Renal pelvis (tissue), 1 donor: ENCODE measurements at regions not wholly inside any gene's neighbourhood (a gene's known extent, or its start where the extent isn't known, plus 50 kb on each side); places are given as distances from the start of the nearest gene placed in this dataset.
"Not testable (repeated sequence)": the region's sequence is repeated elsewhere in the genome, so short reads cannot be mapped to it uniquely, and the experiment has no call there.

Source experiments
- DNase-seq: peaks from one replicate; pipeline ENCODE4 v3.0.0-alpha.2; 2013

- DNase-seq = not testable (repeated sequence)
These were observed 150.6 kb upstream of the ANKRD20A1 start for GRCh38 chr9:67708109-67708508.

- DNase-seq = not testable (repeated sequence)
These were observed 147.3 kb upstream of the ANKRD20A1 start for GRCh38 chr9:67711429-67711828.

DNA sequence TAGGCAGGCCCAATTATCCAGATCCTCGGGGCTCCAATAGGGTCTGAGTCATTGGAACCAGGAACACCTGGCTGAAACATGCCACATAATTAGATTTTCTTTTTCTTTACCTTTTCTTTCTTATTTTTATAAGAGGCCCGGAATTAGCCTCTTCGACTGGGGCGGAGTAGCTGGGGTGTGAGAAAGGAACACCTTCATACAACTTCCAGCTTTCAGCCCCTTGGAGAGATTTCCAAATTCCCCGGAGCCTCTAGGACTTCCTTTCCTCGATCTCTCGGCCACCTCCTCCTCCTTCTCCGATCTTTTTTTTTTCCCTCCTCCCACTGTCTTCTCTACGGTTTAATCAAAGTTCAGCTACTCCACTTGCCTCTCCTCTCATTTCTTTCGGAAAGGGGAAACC is 146.8 kb upstream of the ANKRD20A1 start:
- DNase-seq = peak; percentile 4

DNA sequence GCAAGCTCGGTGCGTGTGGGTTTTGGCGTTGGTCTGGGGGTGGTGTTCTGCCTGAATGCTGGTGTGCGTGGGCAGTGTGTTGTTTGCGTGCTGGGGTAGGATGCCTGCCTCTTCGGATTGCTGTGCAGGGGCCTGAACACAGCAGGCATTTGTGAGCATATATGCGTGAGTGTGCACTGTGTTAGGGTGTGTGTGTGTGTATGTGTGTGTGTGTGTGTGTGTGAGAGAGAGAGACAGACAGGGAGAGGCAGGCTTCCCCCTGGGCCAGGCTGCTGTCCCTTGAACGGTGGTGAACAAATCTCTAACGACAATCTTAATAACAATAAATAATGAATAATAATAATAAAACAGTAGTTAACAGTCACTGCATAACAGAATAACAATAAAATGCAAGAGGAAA is 145.8 kb upstream of the ANKRD20A1 start:
- DNase-seq = not testable (repeated sequence)

GRCh38 chr9:67717830-67718388 is 140.8 kb upstream of the ANKRD20A1 start:
- DNase-seq = not testable (repeated sequence)

DNA sequence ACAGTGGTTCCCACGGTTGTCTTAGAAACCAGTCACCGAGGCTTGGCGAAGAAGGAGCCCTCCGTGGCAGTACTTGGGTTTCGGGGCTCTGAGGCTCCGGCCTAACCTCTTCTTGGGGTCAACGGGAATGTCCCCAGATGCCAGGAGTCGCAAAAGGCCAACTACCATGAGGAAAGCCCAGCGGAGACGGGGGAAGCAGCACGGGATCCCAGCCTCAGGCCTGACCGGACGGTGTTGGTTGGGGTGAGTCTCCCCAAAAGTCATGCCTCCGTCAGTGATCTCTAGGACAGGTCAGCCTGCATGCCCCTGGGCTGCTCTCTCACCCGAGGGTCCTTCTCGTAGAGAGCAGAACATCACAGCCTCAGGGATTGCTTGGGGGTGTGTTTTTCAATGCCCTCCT is 138.2 kb upstream of the ANKRD20A1 start:
- not testable (repeated sequence) for DNase-seq

GRCh38 chr9:67722460-67723090 is 136.2 kb upstream of the ANKRD20A1 start:
- not testable (repeated sequence) for DNase-seq

GRCh38 chr9:67723185-67723584 is 135.5 kb upstream of the ANKRD20A1 start:
- DNase-seq = not testable (repeated sequence)

DNA sequence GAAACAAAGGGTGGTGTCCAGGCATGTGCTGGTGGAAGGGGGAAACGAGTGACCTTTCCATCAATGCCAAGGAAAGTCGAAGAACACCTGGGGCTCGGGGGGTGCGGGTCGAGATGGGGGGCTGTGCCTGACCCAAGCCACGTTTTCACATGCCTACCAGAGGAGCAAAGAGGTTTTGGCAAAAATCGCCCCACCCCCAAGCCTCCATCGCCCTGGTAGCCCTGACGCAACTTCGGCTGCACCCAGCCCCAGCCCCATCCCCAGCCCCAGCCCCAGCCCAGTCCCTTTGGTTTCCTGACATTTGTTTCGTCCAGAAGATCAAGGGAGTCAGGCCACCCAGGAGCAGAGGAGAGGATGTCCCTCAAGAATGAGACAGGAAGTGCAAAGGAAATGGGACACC is 133.8 kb upstream of the ANKRD20A1 start:
- DNase-seq = not testable (repeated sequence)

DNA sequence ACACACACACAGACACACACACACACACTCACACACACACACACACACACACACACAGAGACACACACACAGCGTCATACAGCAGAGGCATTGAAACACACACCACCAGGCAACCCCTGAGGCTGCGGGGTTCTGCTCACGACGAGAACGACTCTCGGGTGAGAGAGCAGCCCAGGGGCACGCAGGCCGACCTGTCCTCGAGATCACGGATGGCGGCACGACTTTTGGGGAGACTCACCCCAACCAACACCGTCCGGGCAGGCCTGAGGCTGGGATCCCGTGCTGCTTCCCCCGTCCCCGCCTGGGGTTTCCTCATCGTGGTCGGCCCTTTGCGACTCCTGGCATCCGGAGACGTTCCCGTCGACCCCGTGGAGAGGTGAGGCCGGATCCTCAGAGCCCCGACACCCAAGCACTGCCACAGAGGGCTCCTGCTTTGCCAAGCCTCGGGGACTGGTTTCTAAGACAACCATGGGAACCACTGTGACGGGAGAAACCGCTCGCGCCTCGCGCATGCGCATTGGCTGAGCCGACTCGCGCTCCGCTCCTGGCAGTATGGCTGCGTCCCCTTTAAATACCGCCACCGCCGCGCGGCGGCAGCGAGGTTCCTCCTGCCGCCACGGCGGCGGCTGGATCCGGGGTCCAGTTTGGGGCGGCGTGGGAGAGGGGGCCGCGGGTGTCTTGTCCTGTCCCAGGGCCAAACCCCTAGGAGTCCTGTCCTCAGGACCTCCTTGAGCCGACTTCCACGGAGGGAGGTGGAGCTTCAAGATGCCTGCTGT is 132.3 kb upstream of the ANKRD20A1 start:
- DNase-seq = not testable (repeated sequence)

DNA sequence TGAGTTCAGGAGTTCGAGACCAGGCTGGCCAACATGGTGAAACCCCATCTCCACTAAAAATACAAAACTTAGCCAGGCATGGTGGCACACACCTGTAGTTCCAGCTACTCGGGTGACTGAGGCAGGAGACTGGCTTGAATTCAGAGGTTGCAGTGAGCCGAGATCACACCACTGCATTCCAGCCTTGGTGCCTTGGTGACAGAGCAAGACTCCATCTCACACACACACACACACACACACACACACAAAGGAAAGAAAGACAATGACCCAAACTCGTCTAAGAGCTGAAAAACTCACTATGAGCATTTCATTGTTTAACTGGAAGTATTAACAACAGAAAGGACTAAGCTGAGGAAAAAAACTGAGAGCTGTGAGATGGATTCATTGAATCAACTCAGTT is 95.6 kb upstream of the ANKRD20A1 start:
- DNase-seq = not testable (repeated sequence)

DNA sequence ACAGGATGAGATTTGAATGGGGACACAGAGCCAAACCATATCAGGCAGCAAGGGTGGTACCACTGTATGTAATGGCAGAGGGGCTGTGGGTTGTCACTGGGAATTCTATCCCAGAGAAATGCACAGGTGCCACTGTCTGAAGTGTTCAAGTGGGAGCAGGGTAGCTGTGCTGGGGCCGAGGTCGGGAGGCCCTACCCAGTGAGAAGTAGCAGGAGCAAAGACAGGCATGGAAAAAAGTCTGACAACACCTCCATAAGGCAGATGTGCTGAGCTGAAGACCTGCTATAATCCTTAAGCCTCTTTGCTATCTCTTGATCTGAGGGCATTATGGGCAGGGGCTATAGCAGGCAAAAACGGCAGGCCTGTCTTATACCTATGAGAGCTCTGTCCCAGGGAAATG is 86.9 kb upstream of the ANKRD20A1 start:
- not testable (repeated sequence) for DNase-seq

- DNase-seq = not testable (repeated sequence)
These were observed 58.6 kb upstream of the ANKRD20A1 start for GRCh38 chr9:67800170-67800569.
